GM10266 (cell line): ENCODE measurements at regions not wholly inside any gene's neighbourhood (a gene's known extent, or its start where the extent isn't known, plus 50 kb on each side); places are given as distances from the start of the nearest gene placed in this dataset.
A peak's percentile ranks its signal among the peaks of the same experiment; 100 is the strongest.

ENCODE experiments used
- DNase-seq: peaks from one replicate; pipeline ENCODE4 v3.0.0; 2012; ENCODE audit errors: extremely low spot score
- TF ChIP-seq, protein P1 (sequence below): IDR thresholded peaks from 2 replicates; pipeline ENCODE4 v1.5.1; 2012; ENCODE audit warnings: mild to moderate bottlenecking, low read depth; ENCODE audit not compliant: control insufficient read depth, insufficient read depth; ENCODE audit errors: missing control alignments

DNA sequence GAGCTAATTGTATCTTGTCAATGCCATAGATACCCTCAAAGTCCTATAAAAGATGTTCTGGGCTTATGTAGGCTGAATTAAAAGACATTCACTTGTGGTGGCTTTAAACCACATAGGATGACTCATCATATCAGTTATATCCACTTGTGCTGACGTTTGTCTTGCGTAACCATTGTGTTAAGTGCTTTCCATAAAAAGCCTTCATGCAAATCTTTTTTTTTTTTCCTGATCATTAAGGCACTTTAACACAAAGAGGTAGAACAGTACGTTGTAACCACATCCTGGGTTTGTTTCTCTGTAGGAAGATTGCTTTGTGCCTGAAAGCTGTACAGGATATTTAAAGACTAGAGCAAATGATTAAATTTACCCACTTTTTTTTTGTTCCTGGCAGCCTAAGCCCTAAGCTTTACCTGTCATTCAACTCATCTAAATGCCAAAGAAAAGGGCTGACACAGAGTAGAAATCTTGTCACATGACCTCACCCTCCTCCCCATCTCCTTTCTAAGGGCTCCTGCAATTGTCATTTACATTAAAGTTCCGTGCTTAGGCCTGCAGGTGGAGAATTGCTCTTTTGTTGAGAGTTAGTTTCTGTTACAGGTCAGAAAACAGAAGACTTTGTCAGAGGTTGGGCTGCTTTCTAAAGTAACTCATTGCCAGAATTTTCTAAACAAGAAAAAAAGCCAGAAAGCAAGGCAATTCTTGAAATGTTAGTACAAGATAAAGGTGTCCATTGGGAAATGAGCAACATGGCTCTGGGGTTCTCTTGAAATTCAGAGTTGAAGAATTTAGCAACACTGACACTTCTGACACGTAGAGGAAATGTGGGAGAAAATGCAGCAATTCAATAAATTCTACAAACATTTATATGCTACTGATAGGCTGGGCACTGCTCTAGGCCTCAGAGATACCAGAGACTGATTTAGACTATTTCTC, 555.6 kb downstream of the PPARGC1A start:
- TF ChIP-seq, protein P1, sequence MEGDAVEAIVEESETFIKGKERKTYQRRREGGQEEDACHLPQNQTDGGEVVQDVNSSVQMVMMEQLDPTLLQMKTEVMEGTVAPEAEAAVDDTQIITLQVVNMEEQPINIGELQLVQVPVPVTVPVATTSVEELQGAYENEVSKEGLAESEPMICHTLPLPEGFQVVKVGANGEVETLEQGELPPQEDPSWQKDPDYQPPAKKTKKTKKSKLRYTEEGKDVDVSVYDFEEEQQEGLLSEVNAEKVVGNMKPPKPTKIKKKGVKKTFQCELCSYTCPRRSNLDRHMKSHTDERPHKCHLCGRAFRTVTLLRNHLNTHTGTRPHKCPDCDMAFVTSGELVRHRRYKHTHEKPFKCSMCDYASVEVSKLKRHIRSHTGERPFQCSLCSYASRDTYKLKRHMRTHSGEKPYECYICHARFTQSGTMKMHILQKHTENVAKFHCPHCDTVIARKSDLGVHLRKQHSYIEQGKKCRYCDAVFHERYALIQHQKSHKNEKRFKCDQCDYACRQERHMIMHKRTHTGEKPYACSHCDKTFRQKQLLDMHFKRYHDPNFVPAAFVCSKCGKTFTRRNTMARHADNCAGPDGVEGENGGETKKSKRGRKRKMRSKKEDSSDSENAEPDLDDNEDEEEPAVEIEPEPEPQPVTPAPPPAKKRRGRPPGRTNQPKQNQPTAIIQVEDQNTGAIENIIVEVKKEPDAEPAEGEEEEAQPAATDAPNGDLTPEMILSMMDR = peak; percentile 27
- DNase-seq = peak; percentile 13

DNA sequence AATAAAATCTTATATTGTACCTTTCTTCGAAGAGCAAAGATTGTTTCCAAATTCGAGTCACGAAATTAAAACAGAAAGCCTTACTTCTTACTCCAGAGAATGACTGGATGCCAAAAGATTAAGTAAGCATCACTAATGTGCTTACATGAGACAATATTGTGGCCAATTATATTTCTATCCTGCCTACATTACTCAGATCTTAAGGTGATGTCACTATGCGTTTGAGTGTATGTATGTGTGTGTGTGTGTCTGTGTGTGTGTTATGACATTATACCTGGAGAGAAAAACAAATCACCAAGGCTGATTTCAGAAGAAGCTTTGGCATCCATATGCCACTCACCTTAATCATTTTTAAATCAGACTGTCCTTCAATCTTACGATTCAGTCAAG, 556.3 kb downstream of the PPARGC1A start:
- TF ChIP-seq, protein P1 = no peak

DNA sequence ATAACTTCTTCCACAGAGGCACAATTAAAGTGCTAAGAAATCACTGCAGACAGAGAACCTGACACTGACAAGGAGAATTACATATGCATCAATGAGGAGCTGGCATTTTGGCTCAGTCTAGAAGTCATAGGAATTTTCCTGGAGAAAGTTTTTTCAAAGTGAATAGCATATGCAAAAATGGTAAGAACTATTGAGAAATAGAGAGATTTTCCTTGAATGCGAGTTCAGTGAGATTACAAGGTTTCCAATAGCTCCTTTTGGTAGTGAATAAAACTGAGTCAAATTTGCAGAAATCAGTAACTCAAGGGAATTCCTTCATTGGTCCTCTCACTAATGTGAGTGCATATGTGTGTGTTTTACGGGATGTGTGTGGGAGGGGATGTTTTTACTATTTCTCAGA, 557.5 kb downstream of the PPARGC1A start:
- TF ChIP-seq, protein P1 = no peak
- no peak for DNase-seq

More for the DNA sequence above, 556.3 kb downstream of the PPARGC1A start:
- no peak for DNase-seq

DNA sequence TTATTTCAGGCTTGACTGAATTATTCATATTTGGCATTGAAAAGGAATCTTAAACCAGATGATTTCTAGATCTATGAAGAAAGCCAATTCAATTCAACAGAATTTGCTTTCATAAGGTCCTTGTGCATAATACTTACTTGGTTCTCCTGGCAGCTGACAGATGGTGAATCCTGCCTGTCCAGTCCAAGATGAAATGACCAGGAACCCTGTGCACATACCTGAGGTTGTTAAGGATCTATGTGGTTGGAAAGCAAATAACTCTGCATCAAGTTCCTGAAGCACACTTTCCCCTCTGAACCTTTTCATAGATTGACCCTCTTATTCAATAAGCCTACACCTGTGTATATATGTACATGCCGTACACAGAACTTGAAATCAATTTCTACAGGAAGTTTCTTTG, 562.7 kb downstream of the PPARGC1A start:
- TF ChIP-seq, protein P1 = no peak
- DNase-seq = no peak

DNA sequence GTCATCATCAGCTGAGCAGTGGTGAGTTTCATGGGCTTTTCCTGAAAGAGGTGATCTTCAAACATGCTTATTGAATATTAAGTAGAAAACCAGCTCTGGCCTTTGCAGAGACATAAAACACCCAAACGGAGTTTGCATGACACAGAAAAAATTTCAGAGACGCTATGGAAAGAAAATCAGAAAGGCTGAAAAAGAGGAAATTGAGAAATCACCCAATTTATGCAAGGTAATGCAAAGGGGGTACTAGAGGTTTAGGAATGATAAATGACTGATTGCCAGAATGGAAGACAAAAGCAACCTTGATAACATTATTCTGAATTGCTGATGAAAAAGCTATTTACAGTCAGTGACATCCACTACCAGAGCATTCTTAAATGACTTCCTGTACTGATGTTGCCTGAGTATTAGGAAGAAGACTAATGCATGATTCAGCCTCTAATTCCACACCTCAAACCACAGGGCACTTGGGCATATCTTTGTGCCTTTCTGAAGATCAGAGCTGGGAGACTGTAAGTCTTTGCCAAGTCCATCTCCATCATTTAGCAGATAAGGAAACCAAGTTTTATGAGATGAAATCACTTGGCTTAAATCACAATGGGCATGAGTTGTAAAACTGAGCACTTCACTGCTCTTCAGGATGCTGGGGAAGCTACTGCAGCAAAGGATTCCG, 565.7 kb downstream of the PPARGC1A start:
- TF ChIP-seq, protein P1 = no peak
- no peak for DNase-seq

DNA sequence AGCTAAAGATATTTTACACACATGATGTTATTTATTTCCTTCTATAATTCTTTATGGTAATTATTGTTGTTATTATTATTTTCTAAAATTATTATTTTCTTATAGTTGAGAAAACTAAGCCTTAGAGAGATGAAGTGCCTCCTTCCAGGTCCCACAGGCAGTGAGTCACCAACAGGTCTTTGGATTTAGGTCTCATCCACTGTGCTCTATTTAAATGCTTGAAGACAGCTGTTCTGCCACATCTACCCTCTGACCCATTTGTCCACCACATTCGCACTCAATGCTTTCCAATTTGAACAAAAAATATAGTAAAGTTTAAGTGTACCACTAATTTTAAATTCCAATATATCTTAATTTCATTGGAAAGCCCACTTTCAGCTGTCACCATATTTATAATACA, 566.4 kb downstream of the PPARGC1A start:
- TF ChIP-seq, protein P1 = no peak
- DNase-seq = no peak

DNA sequence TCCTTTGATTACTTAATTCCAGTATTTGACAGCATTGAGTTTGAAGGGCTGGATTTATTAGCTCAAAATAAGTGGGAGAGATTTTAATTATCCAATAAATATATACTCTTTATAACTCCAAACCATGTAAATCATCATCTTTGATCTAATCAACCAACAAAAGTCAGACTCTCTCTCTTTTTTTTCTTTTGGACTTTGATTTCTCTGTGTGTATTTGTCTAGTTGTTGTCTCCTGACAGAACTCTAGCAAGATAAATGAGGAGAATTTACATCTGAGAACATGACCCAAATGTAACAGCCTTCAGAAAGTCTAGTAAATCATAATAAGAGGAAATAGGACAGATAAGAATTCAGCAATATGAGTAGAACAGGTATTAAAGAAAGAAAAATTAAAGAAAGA, 567.1 kb downstream of the PPARGC1A start:
- TF ChIP-seq, protein P1 = no peak
- DNase-seq = no peak
